Tibial nerve (tissue), 4 donors: ENCODE measurements at regions not wholly inside any gene's neighbourhood (a gene's known extent, or its start where the extent isn't known, plus 50 kb on each side); places are given as distances from the start of the nearest gene placed in this dataset.

Experiments
- CTCF ChIP-seq, 5 experiments: fragments of 200-600 bp in 3 of 5; fragments of 450-650 bp in 2 of 5; sonication (generic) in 3 of 5; IDR thresholded peaks; one replicate each; pipeline ENCODE4 v1.5.1; 2016 to 2019; ENCODE audit warnings: antibody characterized with exemption in 5 of 5, mild to moderate bottlenecking in 3 of 5, moderate library complexity in 2 of 5
- EP300 ChIP-seq, 2 donors: sonication (generic); formaldehyde crosslinking; IDR thresholded peaks; one replicate each; pipeline ENCODE4 v1.6.1; 2017; ENCODE audit warnings: antibody characterized with exemption in 2 of 2, mild to moderate bottlenecking in 1 of 2
- POLR2A ChIP-seq, 2 donors: fragments of 450-650 bp; IDR thresholded peaks; one replicate each; pipeline ENCODE4 v1.6.1; 2017; ENCODE audit warnings: antibody characterized with exemption in 2 of 2, mild to moderate bottlenecking in 2 of 2, moderate library complexity in 2 of 2

GRCh38 chrX:446245-446644 is 59.5 kb upstream of the PPP2R3B start:
- TF ChIP-seq CTCF (IDR thresholded peaks at IDR 0.05) (no peak), POLR2A (IDR thresholded peaks at IDR 0.05) (no peak), EP300 (IDR thresholded peaks at IDR 0.05) (no peak)
